ENCODE measurements at regions not wholly inside any gene's neighbourhood (a gene's known extent, or its start where the extent isn't known, plus 50 kb on each side); places are given as distances from the start of the nearest gene placed in this dataset.

DNA sequence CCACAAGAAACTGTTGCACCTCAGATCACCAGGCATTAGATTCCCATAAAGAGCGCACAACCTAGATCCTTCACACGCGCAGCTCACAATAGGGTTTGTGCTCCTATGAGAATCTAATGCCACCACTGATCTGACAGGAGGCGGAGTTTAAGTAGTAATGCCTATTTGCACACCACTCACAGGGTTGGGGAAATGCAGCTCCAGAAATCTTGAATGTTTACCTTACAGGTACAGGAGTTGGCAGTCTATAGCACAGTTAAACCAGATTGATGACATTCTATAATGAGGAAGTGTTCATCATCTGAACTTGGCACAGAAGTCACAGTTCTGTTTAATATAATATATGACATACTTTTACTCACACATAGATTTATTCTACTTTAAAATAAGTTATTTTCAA, 732.2 kb upstream of the ZNF608 start:
- Histone ChIP-seq H3K36me3 (ENCODE audit: control insufficient read depth, insufficient read depth, low read length) (no peaks in the 10 kb centered on the region), H3K9ac (ENCODE audit: extremely low read depth, low read length, poor library complexity, severe bottlenecking) (no peak overlapping the region), H3K4me3 (ENCODE audit: low read length) (no peak overlapping the region), H3K27me3 (ENCODE audit: control insufficient read depth, insufficient read depth, low read length, poor library complexity, severe bottlenecking) (no peaks in the 10 kb centered on the region), H3K9me3 (ENCODE audit: control insufficient read depth, low read length) (no peaks in the 10 kb centered on the region), H3K27ac (ENCODE audit: low read depth, low read length) (no peak overlapping the region), H3K4me1 (ENCODE audit: control insufficient read depth, insufficient read depth, low read length) (peaks cover 4% of the 10 kb centered on the region)
- H3K4me3 Mint-ChIP-seq, result no peak overlapping the region
- no peak for DNase-seq
- 94 to 97% methylated on average over 4 of the region's 4 CpGs for WGBS, 2 experiments (ENCODE audit: insufficient coverage in 1 of 2, insufficient read length in 1 of 2)
- H3K4me1 Mint-ChIP-seq, result peaks cover 19% of the 10 kb centered on the region
- no peak overlapping the region for H3K27ac Mint-ChIP-seq
- H3K9me3 Mint-ChIP-seq, result no peaks in the 10 kb centered on the region
- TF ChIP-seq, protein P1, sequence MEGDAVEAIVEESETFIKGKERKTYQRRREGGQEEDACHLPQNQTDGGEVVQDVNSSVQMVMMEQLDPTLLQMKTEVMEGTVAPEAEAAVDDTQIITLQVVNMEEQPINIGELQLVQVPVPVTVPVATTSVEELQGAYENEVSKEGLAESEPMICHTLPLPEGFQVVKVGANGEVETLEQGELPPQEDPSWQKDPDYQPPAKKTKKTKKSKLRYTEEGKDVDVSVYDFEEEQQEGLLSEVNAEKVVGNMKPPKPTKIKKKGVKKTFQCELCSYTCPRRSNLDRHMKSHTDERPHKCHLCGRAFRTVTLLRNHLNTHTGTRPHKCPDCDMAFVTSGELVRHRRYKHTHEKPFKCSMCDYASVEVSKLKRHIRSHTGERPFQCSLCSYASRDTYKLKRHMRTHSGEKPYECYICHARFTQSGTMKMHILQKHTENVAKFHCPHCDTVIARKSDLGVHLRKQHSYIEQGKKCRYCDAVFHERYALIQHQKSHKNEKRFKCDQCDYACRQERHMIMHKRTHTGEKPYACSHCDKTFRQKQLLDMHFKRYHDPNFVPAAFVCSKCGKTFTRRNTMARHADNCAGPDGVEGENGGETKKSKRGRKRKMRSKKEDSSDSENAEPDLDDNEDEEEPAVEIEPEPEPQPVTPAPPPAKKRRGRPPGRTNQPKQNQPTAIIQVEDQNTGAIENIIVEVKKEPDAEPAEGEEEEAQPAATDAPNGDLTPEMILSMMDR (conservative IDR thresholded peaks at IDR 0.05), result no peak
- H3K27me3 Mint-ChIP-seq (ENCODE audit: insufficient read depth), result no peaks in the 10 kb centered on the region
- H3K36me3 Mint-ChIP-seq (ENCODE audit: low read depth), result no peaks in the 10 kb centered on the region

DNA sequence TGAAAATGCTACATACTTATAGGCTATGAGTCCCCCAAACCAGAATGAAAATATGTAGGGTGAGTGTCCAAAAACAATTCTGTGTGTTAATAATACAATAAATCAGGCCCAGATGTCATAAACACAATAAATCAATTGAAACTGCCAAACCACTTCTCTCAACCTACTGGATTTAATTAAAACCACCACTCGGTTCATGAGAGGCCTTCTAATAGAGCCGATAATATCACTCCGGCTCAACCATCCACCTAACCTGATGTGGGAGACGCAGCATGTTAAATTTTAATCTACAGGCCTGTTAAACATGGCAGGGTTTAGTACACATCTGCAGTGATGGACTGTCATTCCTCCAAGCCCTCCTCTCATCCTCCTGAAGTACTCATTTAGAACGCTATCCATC, 734.5 kb upstream of the ZNF608 start:
- H3K27me3 Mint-ChIP-seq (ENCODE audit: insufficient read depth), result no peaks in the 10 kb centered on the region
- H3K27ac ChIP-seq (ENCODE audit: low read depth, low read length), result no peak overlapping the region

DNA sequence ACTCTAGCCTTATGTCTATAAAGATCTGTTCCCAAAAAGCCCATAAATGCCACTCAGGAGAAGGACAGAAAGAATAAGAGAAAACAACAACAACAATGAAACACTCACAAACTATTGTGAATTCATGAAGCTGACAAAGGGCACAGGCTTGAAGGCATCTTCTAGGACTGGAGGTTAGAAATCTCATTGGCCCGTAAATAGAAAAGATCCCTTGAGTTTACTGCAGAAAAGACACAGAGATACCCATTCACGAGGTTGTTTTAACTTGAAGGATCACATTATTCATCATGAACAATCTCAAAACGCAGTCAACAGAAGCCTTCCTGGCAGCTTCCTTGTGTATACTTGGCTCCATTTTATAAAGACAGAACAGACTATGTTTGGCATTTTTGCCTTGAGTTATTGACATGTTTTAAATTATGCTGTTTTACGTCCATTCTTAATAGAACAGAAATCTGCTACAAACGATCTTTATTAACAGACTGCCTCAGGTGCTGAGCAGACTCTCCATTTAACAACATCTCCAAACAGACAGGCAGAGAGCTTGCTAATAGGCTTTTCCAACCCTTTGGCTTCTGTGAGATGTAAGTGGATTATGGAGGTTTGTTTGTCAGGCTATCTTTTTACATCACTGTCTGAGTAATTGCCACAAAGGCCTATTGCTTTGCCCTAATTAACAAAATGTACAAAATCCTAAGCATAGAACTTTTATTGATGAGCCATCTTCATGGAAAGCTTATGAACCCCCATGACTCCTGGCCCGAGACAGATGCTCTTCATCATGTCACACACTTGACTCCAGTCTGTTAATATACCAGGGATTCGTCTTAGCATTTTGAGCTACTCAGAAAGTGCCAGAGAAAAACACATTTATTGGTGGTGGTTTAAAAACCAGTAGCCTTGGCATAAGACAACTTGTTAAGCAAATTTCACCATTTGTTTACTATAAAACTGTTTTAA, 735.3 kb upstream of the ZNF608 start:
- Histone ChIP-seq H3K36me3 (ENCODE audit: control insufficient read depth, insufficient read depth, low read length) (no peaks in the 10 kb centered on the region), H3K9ac (ENCODE audit: extremely low read depth, low read length, poor library complexity, severe bottlenecking) (no peak overlapping the region), H3K27ac (ENCODE audit: low read depth, low read length) (no peak overlapping the region), H3K9me3 (ENCODE audit: control insufficient read depth, low read length) (no peaks in the 10 kb centered on the region), H3K4me3 (ENCODE audit: low read length) (no peak overlapping the region), H3K27me3 (ENCODE audit: control insufficient read depth, insufficient read depth, low read length, poor library complexity, severe bottlenecking) (no peaks in the 10 kb centered on the region), H3K4me1 (ENCODE audit: control insufficient read depth, insufficient read depth, low read length) (peaks cover 11% of the 10 kb centered on the region)
- TF ChIP-seq, protein P1 (conservative IDR thresholded peaks at IDR 0.05), result no peak
- Mint-ChIP-seq H3K27me3 (ENCODE audit: insufficient read depth) (no peaks in the 10 kb centered on the region), H3K4me3 (no peak overlapping the region), H3K9me3 (no peaks in the 10 kb centered on the region), H3K36me3 (ENCODE audit: low read depth) (no peaks in the 10 kb centered on the region), H3K27ac (peak overlapping the region; percentile 41), H3K4me1 (peaks cover 45% of the 10 kb centered on the region)
- no peak for DNase-seq
- WGBS, 2 experiments (ENCODE audit: insufficient coverage in 1 of 2, insufficient read length in 1 of 2), result 82 to 88% methylated on average over 2 to 7 of the region's 7 CpGs

More for the DNA sequence above, 734.5 kb upstream of the ZNF608 start:
- H3K4me1 Mint-ChIP-seq, result peaks cover 41% of the 10 kb centered on the region
- DNase-seq, result no peak
- H3K9me3 Mint-ChIP-seq, result no peaks in the 10 kb centered on the region
- Histone ChIP-seq H3K9me3 (ENCODE audit: control insufficient read depth, low read length) (no peaks in the 10 kb centered on the region), H3K27me3 (ENCODE audit: control insufficient read depth, insufficient read depth, low read length, poor library complexity, severe bottlenecking) (no peaks in the 10 kb centered on the region), H3K36me3 (ENCODE audit: control insufficient read depth, insufficient read depth, low read length) (no peaks in the 10 kb centered on the region), H3K4me3 (ENCODE audit: low read length) (no peak overlapping the region), H3K9ac (ENCODE audit: extremely low read depth, low read length, poor library complexity, severe bottlenecking) (no peak overlapping the region), H3K4me1 (ENCODE audit: control insufficient read depth, insufficient read depth, low read length) (peaks cover 11% of the 10 kb centered on the region)
- peak overlapping the region; percentile 41 for H3K27ac Mint-ChIP-seq
- no peaks in the 10 kb centered on the region for H3K36me3 Mint-ChIP-seq (ENCODE audit: low read depth)
- 85 to 98% methylated on average over 4 to 5 of the region's 5 CpGs for WGBS, 2 experiments (ENCODE audit: insufficient coverage in 1 of 2, insufficient read length in 1 of 2)
- H3K4me3 Mint-ChIP-seq, result no peak overlapping the region
- TF ChIP-seq, protein P1 (conservative IDR thresholded peaks at IDR 0.05), result no peak
